Activated T-helper 17 cell treated with anti-CD3 and anti-CD28 coated beads, Interleukin-2, amount 50 U/mL, for 72 hours (primary cell): ENCODE measurements at regions not wholly inside any gene's neighbourhood (a gene's known extent, or its start where the extent isn't known, plus 50 kb on each side); places are given as distances from the start of the nearest gene placed in this dataset.
"Not testable (repeated sequence)": the region's sequence is repeated elsewhere in the genome, so short reads cannot be mapped to it uniquely, and the experiment has no call there.

Experiments used
- ATAC-seq: fragments of 150-1000 bp; cut with Tn5 transposase; replicated peaks from 2 replicates; pipeline ENCODE4 v1.10.0; 2021; ENCODE audit warnings: mild to moderate bottlenecking, moderate library complexity
- H3K27ac Mint-ChIP-seq: one replicate; pipeline ENCODE4 v1.8.0; 2022; ENCODE audit warnings: mixed read lengths
- H3K27me3 Mint-ChIP-seq: one replicate; pipeline ENCODE4 v1.8.0; 2022; ENCODE audit warnings: mixed read lengths
- H3K36me3 Mint-ChIP-seq: one replicate; pipeline ENCODE4 v1.8.0; 2022; ENCODE audit warnings: low read depth, mild to moderate bottlenecking, mixed read lengths
- H3K4me1 Mint-ChIP-seq: one replicate; pipeline ENCODE4 v1.8.0; 2022; ENCODE audit warnings: mixed read lengths
- H3K4me3 Mint-ChIP-seq: one replicate; pipeline ENCODE4 v1.8.0; 2022; ENCODE audit warnings: mild to moderate bottlenecking, mixed read lengths
- H3K9me3 Mint-ChIP-seq: one replicate; pipeline ENCODE4 v1.8.0; 2022; ENCODE audit warnings: mixed read lengths

DNA sequence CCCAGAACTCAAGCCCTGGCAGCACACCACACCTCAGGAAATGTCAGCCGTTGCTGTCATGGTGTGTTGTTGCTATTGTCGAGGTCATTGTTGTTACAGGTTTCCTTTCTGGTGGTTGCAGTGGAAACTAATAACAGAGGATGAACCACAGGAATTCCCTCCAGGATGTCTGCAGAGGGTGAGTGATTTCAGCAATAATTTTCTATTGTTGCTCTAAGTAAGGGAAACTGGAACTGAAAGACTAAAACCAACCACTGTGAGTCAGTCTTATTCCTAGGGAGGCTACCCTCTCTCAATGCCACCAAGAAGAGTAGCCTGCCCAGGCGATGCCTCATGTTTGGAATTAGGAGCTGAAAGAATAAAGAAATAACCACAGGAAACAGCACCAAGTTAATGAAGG lies 102.6 kb downstream of the TRIM69 start:
- H3K27me3 Mint-ChIP-seq, H3K36me3 Mint-ChIP-seq, H3K4me1 Mint-ChIP-seq, H3K27ac Mint-ChIP-seq, H3K9me3 Mint-ChIP-seq, H3K4me3 Mint-ChIP-seq: not testable (repeated sequence)
- peak; percentile 91 for ATAC-seq

DNA sequence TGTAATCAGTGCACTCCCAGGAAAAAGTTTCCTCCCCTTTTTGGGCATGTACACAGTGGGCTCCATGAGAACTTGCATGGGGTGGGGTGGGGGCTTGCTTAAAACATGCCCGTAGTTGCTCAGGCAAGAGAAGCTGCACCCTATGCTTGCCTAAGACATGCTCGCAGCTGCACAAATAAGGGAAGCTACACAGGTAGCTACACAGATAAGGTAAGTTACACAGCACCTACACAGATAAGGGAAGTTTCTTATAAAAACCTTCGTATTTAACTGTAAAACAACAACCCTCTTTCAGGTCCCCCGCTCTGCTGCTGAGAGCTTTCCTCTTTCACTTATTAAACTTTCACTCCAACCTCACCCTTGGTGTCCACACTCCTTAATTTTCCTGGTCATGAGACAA lies 105.4 kb downstream of the TRIM69 start:
- not testable (repeated sequence) for H3K36me3 Mint-ChIP-seq

DNA sequence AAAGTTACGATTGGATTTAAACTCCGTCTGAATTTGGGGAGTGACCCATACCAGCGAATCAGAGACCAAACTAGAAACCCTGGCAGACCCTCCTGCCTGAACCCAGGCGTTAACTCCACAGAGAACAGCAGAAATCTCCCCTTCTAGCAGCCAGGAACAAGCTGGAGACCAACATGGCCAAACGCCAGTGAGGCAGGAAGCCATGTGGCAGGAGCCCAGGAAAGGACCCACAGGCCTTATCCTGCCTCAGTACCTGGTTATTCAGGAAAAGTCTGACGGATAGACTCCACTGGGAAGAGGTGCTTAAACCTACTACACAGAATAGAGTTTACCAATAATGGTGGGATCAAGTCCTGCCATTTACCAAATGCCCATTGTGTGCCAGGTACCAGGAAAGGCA lies 106.6 kb downstream of the TRIM69 start:
- not testable (repeated sequence) for H3K27ac Mint-ChIP-seq, H3K36me3 Mint-ChIP-seq, H3K27me3 Mint-ChIP-seq, H3K9me3 Mint-ChIP-seq, H3K4me3 Mint-ChIP-seq, H3K4me1 Mint-ChIP-seq, ATAC-seq

More for the DNA sequence above, 105.4 kb downstream of the TRIM69 start:
- not testable (repeated sequence) for H3K27ac Mint-ChIP-seq, H3K4me3 Mint-ChIP-seq, H3K27me3 Mint-ChIP-seq, ATAC-seq, H3K9me3 Mint-ChIP-seq, H3K4me1 Mint-ChIP-seq

DNA sequence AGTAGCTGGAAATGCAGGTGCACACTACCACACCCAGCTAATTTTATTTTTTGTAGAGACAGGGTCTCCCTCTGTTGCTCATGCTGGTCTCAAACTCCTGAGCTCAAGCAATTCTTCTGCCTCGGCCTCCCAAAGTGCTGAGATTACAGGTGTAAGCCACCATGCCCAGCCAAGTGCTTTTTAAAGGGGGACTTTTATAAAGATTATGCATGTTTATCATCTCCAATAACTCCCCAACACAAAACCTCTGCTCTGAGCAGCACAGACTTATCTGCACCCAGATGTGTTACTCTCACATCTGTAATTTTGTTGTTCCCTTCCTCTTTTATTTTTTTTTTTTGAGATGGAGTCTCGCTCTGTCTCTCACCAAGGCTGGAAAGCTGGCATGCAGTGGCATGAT lies 108.6 kb downstream of the TRIM69 start:
- not testable (repeated sequence) for ATAC-seq

DNA sequence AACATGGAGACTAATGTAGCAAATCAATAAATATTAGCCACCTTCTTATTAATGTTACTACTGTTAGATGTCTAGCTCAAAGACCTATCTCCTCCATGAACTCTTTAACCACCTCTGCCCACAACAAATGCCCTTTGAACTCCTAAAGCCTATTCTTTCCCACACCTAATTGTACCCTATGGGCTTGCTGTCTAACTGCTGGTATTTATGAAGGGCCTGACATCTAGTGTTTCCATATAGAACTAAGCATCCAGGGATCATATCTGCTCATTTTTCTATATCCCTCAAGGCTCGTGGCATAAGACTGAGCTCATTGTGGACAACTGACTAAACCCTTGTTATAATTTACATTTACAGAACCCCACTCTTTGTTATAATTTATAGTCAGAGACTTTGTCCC lies 109.8 kb downstream of the TRIM69 start:
- not testable (repeated sequence) for H3K4me3 Mint-ChIP-seq, ATAC-seq, H3K9me3 Mint-ChIP-seq, H3K36me3 Mint-ChIP-seq, H3K4me1 Mint-ChIP-seq, H3K27me3 Mint-ChIP-seq, H3K27ac Mint-ChIP-seq

More for the DNA sequence above, 108.6 kb downstream of the TRIM69 start:
- H3K27ac Mint-ChIP-seq, H3K4me3 Mint-ChIP-seq, H3K4me1 Mint-ChIP-seq, H3K9me3 Mint-ChIP-seq, H3K27me3 Mint-ChIP-seq, H3K36me3 Mint-ChIP-seq: not testable (repeated sequence)

DNA sequence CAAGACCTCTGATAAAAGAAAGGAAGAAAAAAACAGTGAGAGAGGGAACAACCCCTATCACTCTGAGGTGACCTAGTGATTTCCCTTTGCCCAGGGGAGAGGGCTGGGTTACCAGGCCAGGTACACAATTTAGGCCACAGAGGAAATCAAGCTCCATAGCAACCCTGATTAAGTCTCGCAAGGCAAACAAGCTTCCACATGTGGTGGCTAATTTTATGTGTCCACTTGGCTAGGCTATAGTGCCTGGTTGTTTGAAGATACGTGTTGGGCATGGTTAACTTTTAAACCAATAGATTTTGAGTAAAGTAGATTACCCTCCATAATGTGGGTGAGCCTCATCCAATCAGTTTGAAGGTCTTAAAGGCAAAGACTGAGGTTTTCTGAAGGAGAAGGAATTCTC lies 108.9 kb upstream of the TERB2 start:
- H3K27me3 Mint-ChIP-seq, ATAC-seq, H3K36me3 Mint-ChIP-seq, H3K27ac Mint-ChIP-seq, H3K4me1 Mint-ChIP-seq, H3K4me3 Mint-ChIP-seq, H3K9me3 Mint-ChIP-seq: not testable (repeated sequence)

DNA sequence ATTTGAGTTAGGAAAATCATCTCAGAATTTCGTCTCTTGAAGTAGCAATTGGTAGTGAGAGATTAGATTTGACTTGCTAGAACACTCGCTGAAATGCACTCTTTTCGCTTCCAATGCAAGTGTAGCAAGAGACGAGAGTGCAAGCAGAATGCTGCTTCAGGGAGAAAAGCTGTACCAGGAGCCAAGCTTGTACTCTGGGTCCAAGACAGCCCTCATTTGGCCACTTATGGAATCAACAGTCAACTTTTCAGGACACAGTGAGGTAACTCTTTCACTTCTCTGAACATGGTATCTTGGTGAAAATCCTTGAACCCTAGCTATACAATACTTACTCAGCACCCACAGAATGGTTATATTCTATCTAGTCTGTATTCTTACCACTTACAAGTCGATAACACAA lies 107.6 kb upstream of the TERB2 start:
- H3K4me3 Mint-ChIP-seq, H3K36me3 Mint-ChIP-seq, H3K9me3 Mint-ChIP-seq, ATAC-seq, H3K27ac Mint-ChIP-seq, H3K27me3 Mint-ChIP-seq, H3K4me1 Mint-ChIP-seq: not testable (repeated sequence)

DNA sequence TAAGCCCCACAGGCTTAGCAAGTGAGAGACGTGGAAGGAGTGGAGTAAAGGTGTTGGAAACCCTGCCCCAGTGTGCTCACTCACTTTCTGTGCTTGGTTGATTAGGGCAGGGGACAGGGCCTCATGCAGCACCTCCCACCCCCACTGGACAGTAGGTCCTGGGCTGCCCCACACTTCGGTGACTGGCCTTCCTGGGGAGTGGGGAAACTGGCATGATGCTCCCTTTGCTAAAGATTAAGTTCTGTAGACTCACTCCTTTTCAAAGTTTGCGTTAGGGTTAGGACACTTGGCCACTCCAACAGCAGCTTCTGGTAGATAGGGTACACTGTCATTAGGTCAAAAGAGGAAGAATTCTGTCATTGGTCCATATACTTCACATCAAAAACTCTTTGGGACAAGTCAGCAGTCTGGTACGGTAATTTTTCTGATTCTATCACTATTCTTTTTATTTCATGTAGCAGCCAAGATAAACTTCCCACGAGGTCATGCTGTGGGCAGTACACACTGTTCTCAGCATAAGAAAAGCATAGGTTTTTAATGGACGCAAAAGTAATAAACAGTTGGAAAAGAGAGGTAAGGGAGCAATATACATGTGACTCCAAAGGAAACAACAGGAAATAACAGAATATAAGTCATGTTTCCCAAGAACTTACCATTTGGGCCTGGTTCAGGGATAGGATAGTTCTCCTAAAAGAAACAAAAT lies 106.6 kb upstream of the TERB2 start:
- H3K4me3 Mint-ChIP-seq, H3K27me3 Mint-ChIP-seq, H3K36me3 Mint-ChIP-seq, H3K27ac Mint-ChIP-seq, H3K4me1 Mint-ChIP-seq, H3K9me3 Mint-ChIP-seq, ATAC-seq: not testable (repeated sequence)

DNA sequence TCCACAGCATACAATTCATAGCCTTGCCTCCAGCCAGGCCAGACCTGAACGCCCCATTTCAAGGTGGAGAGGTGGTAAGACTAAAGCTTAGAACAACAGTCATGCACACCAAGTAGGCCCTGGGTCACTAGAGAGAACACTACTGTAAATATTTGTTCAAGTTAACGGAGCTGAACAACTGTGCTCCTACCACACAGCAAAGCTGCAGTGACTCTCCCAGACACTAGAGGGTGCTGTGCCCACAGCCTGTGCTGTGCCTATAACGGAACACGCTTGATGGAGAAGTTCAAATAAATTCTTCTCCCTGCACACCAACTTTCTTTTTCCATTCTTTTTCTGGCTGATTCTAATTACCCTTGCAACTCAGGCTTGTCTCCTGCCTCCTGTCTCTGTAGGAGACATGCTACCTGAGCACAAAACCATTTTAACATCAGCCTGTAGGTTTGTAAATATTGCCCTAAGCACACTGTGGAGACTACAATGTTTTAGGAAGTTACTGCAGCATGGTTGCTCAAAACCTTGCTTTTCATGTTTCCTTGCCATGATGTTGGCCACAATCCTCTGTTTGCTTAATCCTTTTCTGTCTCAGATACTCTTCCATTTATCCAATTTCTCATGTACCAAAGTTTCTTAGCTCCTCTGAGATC lies 103.1 kb upstream of the TERB2 start:
- H3K4me1 Mint-ChIP-seq, H3K27ac Mint-ChIP-seq: not testable (repeated sequence)

DNA sequence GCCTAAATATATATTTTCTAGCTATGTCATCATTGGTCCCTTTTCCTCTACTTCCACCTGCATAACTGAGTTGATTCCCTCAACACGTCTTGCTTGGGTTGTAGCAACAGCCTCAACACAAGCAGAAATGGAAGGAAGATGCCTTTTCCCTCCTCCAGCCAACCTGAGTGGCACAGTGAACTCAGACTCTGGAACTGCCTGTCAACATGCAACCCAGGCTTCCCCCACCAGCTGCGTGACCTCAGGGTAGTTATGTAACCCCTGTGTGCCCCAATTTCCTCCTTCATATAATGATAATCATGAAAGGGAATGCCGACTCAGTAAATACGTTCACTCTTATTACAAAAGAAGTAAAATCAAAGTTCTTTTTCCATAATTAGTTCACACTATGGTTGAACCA lies 101.8 kb upstream of the TERB2 start:
- H3K9me3 Mint-ChIP-seq, H3K4me1 Mint-ChIP-seq, ATAC-seq, H3K36me3 Mint-ChIP-seq, H3K4me3 Mint-ChIP-seq, H3K27me3 Mint-ChIP-seq, H3K27ac Mint-ChIP-seq: not testable (repeated sequence)

More for the DNA sequence above, 103.1 kb upstream of the TERB2 start:
- H3K27me3 Mint-ChIP-seq, H3K9me3 Mint-ChIP-seq, H3K4me3 Mint-ChIP-seq, H3K36me3 Mint-ChIP-seq: not testable (repeated sequence)
- ATAC-seq = peak; percentile 90

DNA sequence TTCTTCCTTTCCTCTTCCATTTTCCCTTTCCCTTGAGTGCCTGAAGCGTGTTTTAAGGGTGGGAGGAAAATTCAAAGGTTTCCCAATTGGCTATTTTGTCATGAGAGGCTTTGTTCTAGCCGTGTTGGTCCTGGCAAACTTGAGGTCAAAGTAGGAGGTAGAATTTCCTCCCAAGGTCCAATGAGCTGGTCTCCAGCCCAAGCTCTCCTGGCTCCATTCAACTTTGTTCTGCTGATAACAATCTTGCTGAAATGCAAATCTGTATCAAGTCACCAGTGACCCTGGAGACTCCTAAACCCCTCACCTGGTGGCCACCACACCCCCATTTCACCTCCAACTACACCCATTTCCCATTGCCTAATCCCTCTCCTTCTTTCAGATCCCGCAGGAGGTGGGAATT lies 100.2 kb upstream of the TERB2 start:
- not testable (repeated sequence) for H3K27me3 Mint-ChIP-seq, H3K27ac Mint-ChIP-seq, H3K9me3 Mint-ChIP-seq, H3K4me3 Mint-ChIP-seq, H3K36me3 Mint-ChIP-seq, ATAC-seq, H3K4me1 Mint-ChIP-seq

DNA sequence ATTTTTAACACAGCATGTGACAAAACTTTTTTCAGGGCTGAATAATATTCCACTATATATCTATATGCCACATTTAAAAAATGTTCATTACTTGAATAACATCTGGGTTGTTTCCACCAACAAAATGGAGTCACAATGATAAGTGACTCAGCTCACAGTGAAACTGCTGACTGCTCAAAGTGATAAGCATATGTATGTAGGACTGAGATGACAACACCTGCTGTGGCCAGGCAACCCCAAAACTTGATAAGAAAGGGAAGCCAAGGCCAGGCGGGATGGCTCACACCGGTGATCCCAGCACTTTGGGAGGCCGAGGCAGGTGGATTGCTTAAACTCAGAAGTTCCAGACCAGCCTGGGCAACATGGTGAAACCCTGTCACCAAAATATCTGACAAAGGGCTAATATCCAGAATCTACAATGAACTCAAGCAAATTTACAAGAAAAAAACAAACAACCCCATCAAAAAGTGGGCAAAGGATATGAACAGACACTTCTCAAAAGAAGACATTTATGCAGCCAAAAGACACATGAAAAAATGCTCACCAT lies 99.2 kb upstream of the TERB2 start:
- not testable (repeated sequence) for H3K4me3 Mint-ChIP-seq, H3K9me3 Mint-ChIP-seq, H3K27me3 Mint-ChIP-seq, H3K36me3 Mint-ChIP-seq, H3K4me1 Mint-ChIP-seq, H3K27ac Mint-ChIP-seq
- peak; percentile 77 for ATAC-seq

DNA sequence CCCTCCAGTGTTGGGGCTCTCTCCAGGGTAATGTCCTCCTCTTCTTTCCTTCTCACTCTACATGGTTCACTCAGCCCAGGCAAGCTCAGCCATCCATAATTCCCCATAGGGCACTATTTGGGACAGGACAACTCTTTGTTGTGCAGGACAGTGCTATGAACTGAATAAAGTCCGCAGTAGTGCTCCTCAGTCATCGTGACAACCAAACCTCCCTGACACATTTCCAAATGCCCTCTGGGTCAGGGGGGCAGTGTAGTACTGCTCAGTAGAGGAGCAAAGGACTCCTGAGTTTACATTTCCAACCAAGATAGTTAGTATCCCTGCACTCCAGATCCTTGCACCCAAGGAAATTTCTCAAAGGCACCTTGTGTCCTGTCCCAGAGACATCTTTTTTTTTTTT lies 97.4 kb upstream of the TERB2 start:
- H3K36me3 Mint-ChIP-seq, H3K4me1 Mint-ChIP-seq, H3K4me3 Mint-ChIP-seq, H3K27me3 Mint-ChIP-seq, ATAC-seq, H3K27ac Mint-ChIP-seq, H3K9me3 Mint-ChIP-seq: not testable (repeated sequence)

DNA sequence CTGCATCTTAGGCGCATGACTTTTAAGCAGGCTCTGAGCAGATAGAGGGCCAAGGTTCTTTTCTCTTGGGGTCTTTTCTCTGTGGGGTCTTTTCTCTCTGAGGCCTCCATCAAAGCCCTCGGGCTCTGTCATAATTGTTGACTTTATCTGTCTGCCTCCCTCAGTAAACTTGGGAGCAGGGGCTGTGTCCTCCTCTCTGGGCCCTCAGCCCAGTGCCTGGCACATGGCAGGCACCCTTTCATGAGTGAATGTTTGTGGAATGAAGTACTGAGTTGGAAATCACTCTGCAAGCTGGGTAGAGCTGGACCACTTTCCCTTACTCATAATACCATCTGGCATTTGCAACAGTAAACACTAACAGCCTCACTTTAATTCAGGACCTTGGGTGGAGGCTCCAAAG lies 96.3 kb upstream of the TERB2 start:
- not testable (repeated sequence) for H3K36me3 Mint-ChIP-seq, H3K27me3 Mint-ChIP-seq, H3K4me3 Mint-ChIP-seq, H3K4me1 Mint-ChIP-seq, H3K27ac Mint-ChIP-seq, H3K9me3 Mint-ChIP-seq, ATAC-seq

DNA sequence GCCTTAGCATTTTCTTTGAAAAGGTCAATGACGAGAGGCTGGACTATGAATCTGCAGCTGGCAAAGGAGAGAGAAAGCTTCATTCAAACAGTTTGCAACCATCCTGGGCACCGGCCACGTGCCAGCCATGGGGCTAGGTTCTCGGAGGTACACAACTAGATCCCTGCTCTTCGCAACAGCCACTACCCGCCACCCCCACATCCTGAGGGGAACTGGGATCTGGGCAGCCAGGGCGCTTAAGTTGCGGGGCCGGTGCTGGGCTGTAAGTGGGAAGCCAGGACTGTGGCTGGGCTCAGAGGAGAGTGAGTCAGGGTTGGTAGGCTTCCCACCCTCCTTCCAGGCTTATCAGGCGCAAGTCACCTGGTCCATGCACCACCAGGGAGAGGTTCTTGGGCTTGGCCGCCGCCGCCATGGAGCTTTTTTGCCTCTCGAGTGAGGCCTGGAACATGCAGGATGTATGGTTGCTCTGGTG lies 95.0 kb upstream of the TERB2 start:
- H3K4me3 Mint-ChIP-seq = no peak overlapping the region
- no peak overlapping the region for H3K27ac Mint-ChIP-seq
- no peaks in the 10 kb centered on the region for H3K4me1 Mint-ChIP-seq
- no peak for ATAC-seq
- no peaks in the 10 kb centered on the region for H3K27me3 Mint-ChIP-seq
- H3K9me3 Mint-ChIP-seq = no peaks in the 10 kb centered on the region
- no peaks in the 10 kb centered on the region for H3K36me3 Mint-ChIP-seq
